Endothelial cell of umbilical vein (primary cell): ENCODE measurements at regions not wholly inside any gene's neighbourhood (a gene's known extent, or its start where the extent isn't known, plus 50 kb on each side); places are given as distances from the start of the nearest gene placed in this dataset.

Experiments used
- CTCF ChIP-seq, 2 donors: IDR thresholded peaks; 1 replicate in 1 of 2; 2 replicates in 1 of 2; pipeline ENCODE4 v1.5.1; 2011; ENCODE audit warnings: low read length in 2 of 2, mild to moderate bottlenecking in 2 of 2, moderate library complexity in 2 of 2, control low read depth in 1 of 2, inconsistent platforms in 1 of 2, low read depth in 1 of 2; ENCODE audit not compliant: insufficient read depth in 1 of 2; ENCODE audit errors: extremely low read depth in 1 of 2
- EZH2 ChIP-seq: IDR thresholded peaks from 2 replicates; pipeline ENCODE4 v1.6.1; 2012; ENCODE audit warnings: borderline replicate concordance, low read depth, mild to moderate bottlenecking, moderate library complexity, low read length, inconsistent platforms; ENCODE audit not compliant: severe bottlenecking
- MAX ChIP-seq: IDR thresholded peaks from 2 replicates; pipeline ENCODE4 v1.6.1; 2011; ENCODE audit not compliant: insufficient read depth, insufficient read length
- MYC ChIP-seq: IDR thresholded peaks from one replicate; pipeline ENCODE4 v1.6.1; 2011; ENCODE audit warnings: mild to moderate bottlenecking, low read depth, low read length
- POLR2A ChIP-seq: IDR thresholded peaks from 2 replicates; pipeline ENCODE4 v1.6.1; 2012; ENCODE audit warnings: low read depth, mild to moderate bottlenecking, control low read depth, low read length
- POLR2AphosphoS5 ChIP-seq: IDR thresholded peaks from 2 replicates; pipeline ENCODE4 v1.6.1; 2012; ENCODE audit warnings: low read depth, mild to moderate bottlenecking, control low read depth, low read length, moderate library complexity; ENCODE audit not compliant: insufficient read depth

GRCh38 chr18:60560071-60560470 lies 187.5 kb upstream of the MC4R start:
- TF ChIP-seq EZH2 (no peak), POLR2AphosphoS5 (no peak), MYC (no peak), CTCF (IDR thresholded peaks at IDR 0.05; ENCODE audit: extremely low read depth in 1 of 2, insufficient read depth in 1 of 2, low read depth in 1 of 2, low read length in 2 of 2) (no peak), POLR2A (no peak), MAX (no peak)
